AG04449 (cell line): ENCODE measurements at regions not wholly inside any gene's neighbourhood (a gene's known extent, or its start where the extent isn't known, plus 50 kb on each side); places are given as distances from the start of the nearest gene placed in this dataset.

Source experiments
- CTCF ChIA-PET: fragments of 350-600 bp; formaldehyde crosslinking; extraction: SDS; loops from one replicate; lab custom pipeline; 2021; ENCODE audit warnings: antibody characterized with exemption; lab: Yijun Ruan, JAX
- POLR2A ChIA-PET: fragments of 400-600, 350-600 bp; formaldehyde crosslinking; extraction: SDS; loops from one replicate; lab custom pipeline; 2020; ENCODE audit warnings: antibody characterized with exemption, inconsistent platforms; lab: Yijun Ruan, JAX
- DNase-seq: peaks from one replicate; pipeline ENCODE4 v3.0.0-alpha.2; 2010; ENCODE audit warnings: low read depth, low spot score
- H3K4me3 ChIP-seq: 2 replicates; pipeline ENCODE4 v1.5.1; 2011; ENCODE audit warnings: low read depth, mild to moderate bottlenecking, control low read depth, low read length
- CTCF ChIP-seq: IDR thresholded peaks from one replicate; pipeline ENCODE4 v1.5.1; 2011; ENCODE audit warnings: mild to moderate bottlenecking, moderate library complexity, low read length, control low read depth, inconsistent platforms; ENCODE audit not compliant: insufficient read depth; ENCODE audit errors: missing control alignments

- DNase-seq, result no peak
- ChIA-PET CTCF (interaction anchor here (0.7 to 3.7 kb wide), 5 partner anchors 11 to 167 kb away, joined by 3 to 20 read pairs (median 4); no protein-coding TSS in a partner anchor), POLR2A (interaction anchor here (2.2 kb wide), 1 partner anchor 11 kb away, joined by 6 read pairs; no protein-coding TSS in a partner anchor)
- H3K4me3 ChIP-seq, result no peak overlapping the region
- TF ChIP-seq CTCF, result no peak
Measured at GRCh38 chr20:53749499-53749898, 155.9 kb upstream of the ZNF217 start.

GRCh38 chr20:53748821-53749421 lies 155.3 kb upstream of the ZNF217 start:
- no peak overlapping the region for H3K4me3 ChIP-seq
- ChIA-PET CTCF (interaction anchor here (0.7 to 3.7 kb wide), 8 partner anchors 10 to 190 kb away, joined by 3 to 20 read pairs (median 4); no protein-coding TSS in a partner anchor), POLR2A (interaction anchor here (2.2 kb wide), 1 partner anchor 10 kb away, joined by 6 read pairs; no protein-coding TSS in a partner anchor)
- no peak for TF ChIP-seq CTCF
- no peak for DNase-seq

GRCh38 chr20:53748176-53748575 lies 154.5 kb upstream of the ZNF217 start:
- no peak for TF ChIP-seq CTCF
- no peak for DNase-seq
- CTCF ChIA-PET, result interaction anchor here (1.1 to 2.4 kb wide), 4 partner anchors 9 to 191 kb away, joined by 4 to 10 read pairs (median 6); no protein-coding TSS in a partner anchor
- H3K4me3 ChIP-seq, result no peak overlapping the region
- POLR2A ChIA-PET, result interaction anchor here (0.5 to 2.2 kb wide), 2 partner anchors 9 to 23 kb away, joined by 3 to 6 read pairs; no protein-coding TSS in a partner anchor

GRCh38 chr20:53743607-53744260 lies 150.1 kb upstream of the ZNF217 start:
- ChIA-PET POLR2A (no interaction called here), CTCF (interaction anchor here (1.8 kb wide), 1 partner anchor 14 kb away, joined by 4 read pairs; no protein-coding TSS in a partner anchor)
- H3K4me3 ChIP-seq, result no peak overlapping the region
- no peak for TF ChIP-seq CTCF
- DNase-seq, result no peak

- H3K4me3 ChIP-seq, result no peak overlapping the region
- ChIA-PET CTCF (interaction anchor here (1.1 to 1.8 kb wide), 3 partner anchors 8 to 128 kb away, joined by 3 to 4 read pairs (median 4); no protein-coding TSS in a partner anchor), POLR2A (no interaction called here)
- TF ChIP-seq CTCF, result no peak
- DNase-seq, result no peak
Measured at GRCh38 chr20:53742685-53743081, 149.0 kb upstream of the ZNF217 start.

GRCh38 chr20:53741726-53742028 lies 148.0 kb upstream of the ZNF217 start:
- TF ChIP-seq CTCF, result no peak
- CTCF ChIA-PET, result interaction anchor here (1.2 to 4.4 kb wide), 4 partner anchors 10 to 198 kb away, joined by 3 to 23 read pairs (median 6); no protein-coding TSS in a partner anchor
- DNase-seq, result no peak
- POLR2A ChIA-PET, result no interaction called here
- no peak overlapping the region for H3K4me3 ChIP-seq
